LNCAP (cell line): ENCODE measurements at regions not wholly inside any gene's neighbourhood (a gene's known extent, or its start where the extent isn't known, plus 50 kb on each side); places are given as distances from the start of the nearest gene placed in this dataset.
A peak's percentile ranks its signal among the peaks of the same experiment; 100 is the strongest.

Source experiments
- TF ChIP-seq, protein P1 (sequence below): fragments of 450-650 bp; IDR thresholded peaks from 2 replicates; pipeline ENCODE4 v1.5.1; 2017; ENCODE audit warnings: mild to moderate bottlenecking

DNA sequence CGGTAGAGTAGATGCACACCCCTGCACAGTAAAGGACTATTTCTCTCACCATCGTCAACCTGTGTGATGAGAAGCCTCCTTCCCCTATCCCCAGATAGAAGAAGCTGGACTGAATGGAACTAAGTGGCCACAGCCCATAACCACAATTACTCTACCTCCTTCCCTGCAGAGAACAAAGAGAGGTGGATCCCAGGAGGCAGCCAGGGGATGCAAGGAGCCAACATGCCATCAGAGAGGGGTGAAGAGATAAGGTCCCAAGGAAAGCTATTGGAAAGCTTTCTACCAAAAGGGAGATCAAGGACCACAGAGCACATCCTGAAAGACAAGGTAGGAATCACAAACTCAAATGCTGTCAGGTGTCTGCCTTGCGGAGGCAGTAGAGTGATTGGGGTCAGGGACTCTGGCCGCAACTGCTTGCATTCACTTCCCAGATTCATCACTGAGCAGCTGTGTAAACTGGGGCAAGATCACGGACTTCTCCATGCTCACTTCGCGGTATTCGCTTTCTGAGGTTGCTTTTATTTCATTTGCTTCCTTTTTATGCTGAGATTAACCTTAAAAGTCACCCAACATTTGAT lies 81.6 kb upstream of the MYO3A start:
- TF ChIP-seq, protein P1, sequence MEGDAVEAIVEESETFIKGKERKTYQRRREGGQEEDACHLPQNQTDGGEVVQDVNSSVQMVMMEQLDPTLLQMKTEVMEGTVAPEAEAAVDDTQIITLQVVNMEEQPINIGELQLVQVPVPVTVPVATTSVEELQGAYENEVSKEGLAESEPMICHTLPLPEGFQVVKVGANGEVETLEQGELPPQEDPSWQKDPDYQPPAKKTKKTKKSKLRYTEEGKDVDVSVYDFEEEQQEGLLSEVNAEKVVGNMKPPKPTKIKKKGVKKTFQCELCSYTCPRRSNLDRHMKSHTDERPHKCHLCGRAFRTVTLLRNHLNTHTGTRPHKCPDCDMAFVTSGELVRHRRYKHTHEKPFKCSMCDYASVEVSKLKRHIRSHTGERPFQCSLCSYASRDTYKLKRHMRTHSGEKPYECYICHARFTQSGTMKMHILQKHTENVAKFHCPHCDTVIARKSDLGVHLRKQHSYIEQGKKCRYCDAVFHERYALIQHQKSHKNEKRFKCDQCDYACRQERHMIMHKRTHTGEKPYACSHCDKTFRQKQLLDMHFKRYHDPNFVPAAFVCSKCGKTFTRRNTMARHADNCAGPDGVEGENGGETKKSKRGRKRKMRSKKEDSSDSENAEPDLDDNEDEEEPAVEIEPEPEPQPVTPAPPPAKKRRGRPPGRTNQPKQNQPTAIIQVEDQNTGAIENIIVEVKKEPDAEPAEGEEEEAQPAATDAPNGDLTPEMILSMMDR = no peak

DNA sequence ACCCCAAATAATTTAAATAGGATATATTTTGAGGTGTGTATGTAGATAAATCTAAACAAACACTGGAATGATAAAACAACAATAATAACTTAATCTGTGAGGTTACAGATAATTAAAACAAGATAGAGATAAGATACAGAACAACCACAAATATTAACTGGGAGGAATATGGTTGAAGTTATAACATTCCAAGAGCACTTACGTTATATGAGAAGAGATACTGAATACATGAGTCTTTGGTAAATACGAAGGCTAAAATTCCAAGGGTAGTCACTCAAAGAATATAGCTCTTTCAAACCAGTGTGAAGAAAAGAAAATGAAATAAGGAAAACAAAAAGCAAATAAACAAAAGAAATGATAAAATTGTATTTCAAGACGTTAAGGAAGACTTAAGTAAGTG lies 76.0 kb upstream of the MYO3A start:
- TF ChIP-seq, protein P1 = no peak

DNA sequence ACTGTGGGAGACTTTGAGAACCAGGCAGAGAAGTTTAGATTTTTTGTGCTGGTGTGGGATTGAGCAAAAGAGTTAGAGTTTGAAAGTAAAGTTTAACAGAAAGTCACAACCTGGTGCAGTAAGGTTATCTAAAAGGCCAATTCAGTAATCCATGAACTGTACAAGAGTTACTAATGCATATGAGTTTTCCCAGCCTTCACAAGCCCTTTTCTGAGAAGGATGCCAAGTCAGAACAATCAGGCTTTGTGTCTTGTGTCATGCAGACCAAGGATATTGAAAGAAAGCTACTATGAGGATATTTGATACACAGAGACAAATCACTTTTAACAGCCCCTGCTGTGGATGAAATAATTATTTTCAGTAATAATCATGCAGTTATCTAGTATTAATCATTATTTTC lies 68.8 kb upstream of the MYO3A start:
- TF ChIP-seq, protein P1 = no peak

DNA sequence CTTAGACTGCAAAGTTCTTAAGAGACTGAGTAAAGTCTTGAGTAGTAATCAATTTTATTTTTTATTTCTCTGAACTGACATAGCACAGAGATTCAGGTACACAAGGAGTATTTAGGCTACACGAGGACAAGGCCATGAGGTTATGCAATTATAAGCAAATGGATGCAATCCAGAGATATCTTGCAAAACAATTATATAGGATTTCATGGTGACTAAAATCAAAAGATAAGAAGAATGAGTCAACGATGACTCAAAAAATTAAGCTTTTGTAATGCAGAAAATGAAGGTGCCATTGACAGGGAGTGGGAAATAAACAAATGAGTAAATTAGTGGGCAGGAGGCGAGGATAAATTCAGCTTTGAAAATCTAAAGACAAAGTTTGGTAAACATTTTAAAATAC lies 66.7 kb upstream of the MYO3A start:
- TF ChIP-seq, protein P1 = no peak

DNA sequence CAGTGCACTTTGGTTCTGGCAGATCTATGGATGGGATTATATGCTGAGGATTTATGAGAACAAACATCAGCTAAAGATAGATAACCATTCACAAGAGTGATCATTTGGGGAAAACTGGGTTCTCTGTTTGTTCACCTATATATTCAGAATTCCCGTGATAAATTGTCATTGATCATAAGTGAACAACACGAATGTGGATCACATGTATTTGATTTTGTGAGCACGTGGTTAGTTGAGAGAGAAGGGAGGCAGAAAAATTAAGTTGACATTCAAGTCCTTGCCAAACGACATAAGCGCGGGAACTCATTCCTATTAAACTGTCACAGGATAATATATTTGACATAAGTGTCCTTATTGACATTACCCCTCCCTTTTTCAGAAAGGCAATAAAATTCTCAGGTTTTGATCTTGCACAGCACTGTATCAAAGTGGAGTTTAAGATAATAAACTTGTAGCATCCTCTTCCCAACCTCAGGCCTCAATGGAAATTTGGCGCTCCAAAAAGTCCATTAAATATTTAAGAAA lies 64.9 kb upstream of the MYO3A start:
- TF ChIP-seq, protein P1 = no peak

DNA sequence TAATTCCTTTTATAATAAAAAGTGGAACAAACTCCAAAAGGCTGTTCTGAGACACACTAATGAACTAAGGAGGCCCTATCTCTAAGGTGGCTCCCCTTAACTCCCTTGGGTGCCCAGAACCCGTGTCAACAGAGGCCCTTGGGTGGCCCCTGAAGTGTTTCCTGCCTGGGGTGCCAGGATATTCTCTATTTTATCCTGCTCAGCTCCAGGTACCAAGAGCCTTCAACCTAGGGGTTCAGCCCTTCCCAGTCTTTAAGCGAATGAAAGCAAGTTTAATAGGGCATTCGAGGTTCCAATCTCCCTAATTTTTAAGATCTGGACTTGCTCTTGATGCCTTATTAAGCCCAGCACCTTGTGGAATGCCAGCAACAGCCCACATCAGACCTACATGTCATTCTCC lies 64.4 kb upstream of the MYO3A start:
- TF ChIP-seq, protein P1 = no peak

DNA sequence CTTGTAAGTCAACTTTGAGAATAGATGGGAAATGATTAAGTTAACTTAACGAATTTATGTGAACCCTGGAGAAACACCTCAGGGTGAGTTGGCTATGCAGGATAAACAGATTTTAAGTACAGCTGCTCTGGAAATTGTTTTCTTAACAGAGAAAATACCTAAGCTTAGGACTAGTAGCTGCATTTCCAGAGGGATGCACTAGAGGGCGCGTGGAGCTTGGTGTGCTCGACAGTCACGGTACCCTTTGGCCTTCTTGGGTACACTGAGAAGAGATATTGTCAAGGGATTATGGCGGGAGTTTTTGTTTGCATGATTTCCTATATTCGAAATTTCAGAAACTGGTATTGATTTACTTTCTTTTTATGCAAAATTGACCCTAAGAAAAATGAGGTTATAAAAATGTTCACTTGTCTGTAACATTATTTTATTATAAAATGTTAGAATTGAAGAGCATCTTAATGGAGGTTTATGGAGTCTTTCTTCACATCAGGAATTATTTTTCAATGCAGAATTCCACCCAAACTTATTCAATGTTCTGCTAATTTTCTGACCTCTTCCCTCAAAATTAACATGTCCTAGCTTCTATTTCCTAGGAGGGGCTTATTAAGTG lies 58.4 kb upstream of the MYO3A start:
- TF ChIP-seq, protein P1 = peak; percentile 94
